Suprapubic skin (tissue), 4 donors: ENCODE measurements at regions not wholly inside any gene's neighbourhood (a gene's known extent, or its start where the extent isn't known, plus 50 kb on each side); places are given as distances from the start of the nearest gene placed in this dataset.

Experiments
- CTCF ChIP-seq, 2 donors: fragments of 200-600 bp in 1 of 2; fragments of 450-650 bp in 1 of 2; sonication (generic) in 1 of 2; IDR thresholded peaks; one replicate each; pipeline ENCODE4 v1.5.1; 2016 to 2019; ENCODE audit warnings: antibody characterized with exemption in 2 of 2, mild to moderate bottlenecking in 1 of 2, moderate library complexity in 1 of 2
- EP300 ChIP-seq: sonication (generic); formaldehyde crosslinking; IDR thresholded peaks from one replicate; pipeline ENCODE4 v1.6.1; 2017; ENCODE audit warnings: antibody characterized with exemption
- POLR2A ChIP-seq, 2 donors: fragments of 450-650 bp; IDR thresholded peaks; one replicate each; pipeline ENCODE4 v1.6.1; 2017; ENCODE audit warnings: antibody characterized with exemption in 2 of 2, mild to moderate bottlenecking in 2 of 2, moderate library complexity in 2 of 2
- POLR2AphosphoS5 ChIP-seq, 3 donors: sonication (generic); formaldehyde crosslinking; IDR thresholded peaks; one replicate each; pipeline ENCODE4 v1.6.1; 2017; ENCODE audit warnings: antibody characterized with exemption in 3 of 3

- TF ChIP-seq CTCF (IDR thresholded peaks at IDR 0.05) (no peak), EP300 (no peak), POLR2A (IDR thresholded peaks at IDR 0.05) (no peak), POLR2AphosphoS5 (IDR thresholded peaks at IDR 0.05) (no peak)
These were observed 1005.8 kb downstream of the GATA3 start for GRCh38 chr10:9060314-9060713.
